T-cell (primary cell): ENCODE measurements at regions not wholly inside any gene's neighbourhood (a gene's known extent, or its start where the extent isn't known, plus 50 kb on each side); places are given as distances from the start of the nearest gene placed in this dataset.

Experiments
- ATAC-seq, 4 experiments: fragments of 200-7000 bp in 3 of 4; fragments of 150-1000 bp in 1 of 4; cut with Tn5 transposase; replicated peaks in 1 of 4; 1 replicate in 3 of 4; 2 replicates in 1 of 4; pipeline ENCODE4 v1.10.0; 2021; ENCODE audit warnings: moderate library complexity in 3 of 4, mild to moderate bottlenecking in 2 of 4, moderate number of reproducible peaks in 1 of 4
- CTCF ChIA-PET, 2 donors: fragments of 300-600 bp; sonication (Branson Sonifier 250); formaldehyde crosslinking; loops; one replicate each; lab custom pipeline; 2022; ENCODE audit warnings: antibody characterized with exemption in 2 of 2; lab: Charles Lee
- POLR2A ChIA-PET, 2 donors: fragments of 300-600 bp; sonication (Branson Sonifier 250); formaldehyde crosslinking; loops; one replicate each; lab custom pipeline; 2022; ENCODE audit warnings: antibody characterized with exemption in 2 of 2; lab: Charles Lee
- DNase-seq, 35 experiments: peaks; one replicate each; pipeline versions ENCODE4 v3.0.0 to v3.0.0-alpha.2; 2013 to 2023
- H3K27ac ChIP-seq: one replicate; pipeline ENCODE4 v1.5.1; 2013; ENCODE audit warnings: low read length
- H3K27me3 ChIP-seq, 2 experiments: replicated peaks in 1 of 2; 1 replicate in 1 of 2; 2 replicates in 1 of 2; pipeline versions ENCODE4 v1.6.1 to v1.7.0; 2013; ENCODE audit warnings: low read length in 1 of 2, mixed read lengths in 1 of 2; ENCODE audit not compliant: control insufficient read depth in 2 of 2, insufficient read depth in 2 of 2; ENCODE audit errors: extremely low read depth in 1 of 2
- H3K36me3 ChIP-seq, 2 donors: 1 replicate in 1 of 2; 2 replicates in 1 of 2; pipeline versions ENCODE4 v1.6.1 to v1.7.0; 2013; ENCODE audit warnings: low read length in 1 of 2; ENCODE audit not compliant: control insufficient read depth in 2 of 2, insufficient read depth in 1 of 2; ENCODE audit errors: extremely low read depth in 1 of 2
- H3K4me1 ChIP-seq, 2 experiments: 1 replicate in 1 of 2; 2 replicates in 1 of 2; pipeline versions ENCODE4 v1.6.1 to v1.7.0; 2013; ENCODE audit warnings: low read length in 2 of 2, mixed read lengths in 1 of 2; ENCODE audit not compliant: insufficient read depth in 2 of 2, control insufficient read depth in 1 of 2; ENCODE audit errors: extremely low read depth in 1 of 2
- H3K4me3 ChIP-seq, 2 donors: 1 replicate in 1 of 2; 2 replicates in 1 of 2; pipeline versions ENCODE4 v1.5.1 to v1.7.0; 2013; ENCODE audit warnings: mild to moderate bottlenecking in 2 of 2, low read length in 1 of 2, moderate library complexity in 1 of 2; ENCODE audit not compliant: control insufficient read depth in 1 of 2; ENCODE audit errors: extremely low read depth in 1 of 2
- H3K9me3 ChIP-seq: 2 replicates; pipeline ENCODE4 v1.7.0; 2013
- H3K27ac Mint-ChIP-seq, 2 donors: one replicate each; pipeline ENCODE4 v1.8.0; 2020 to 2021; ENCODE audit warnings: mild to moderate bottlenecking in 2 of 2, mixed read lengths in 2 of 2
- H3K27me3 Mint-ChIP-seq, 2 donors: one replicate each; pipeline ENCODE4 v1.8.0; 2021 to 2022; ENCODE audit warnings: mixed read lengths in 2 of 2
- H3K36me3 Mint-ChIP-seq: one replicate; pipeline ENCODE4 v1.8.0; 2021; ENCODE audit warnings: mixed read lengths
- H3K4me1 Mint-ChIP-seq, 3 donors: one replicate each; pipeline ENCODE4 v1.8.0; 2020 to 2022; ENCODE audit warnings: mixed read lengths in 3 of 3, mild to moderate bottlenecking in 1 of 3
- H3K4me3 Mint-ChIP-seq, 3 donors: one replicate each; pipeline ENCODE4 v1.8.0; 2020 to 2022; ENCODE audit warnings: mild to moderate bottlenecking in 3 of 3, mixed read lengths in 3 of 3, moderate library complexity in 3 of 3
- H3K9me3 Mint-ChIP-seq, 3 donors: one replicate each; pipeline ENCODE4 v1.8.0; 2020 to 2022; ENCODE audit warnings: mixed read lengths in 3 of 3
- WGBS: methylation state at CpG from one replicate; pipeline ENCODE4 v1.1.5; 2013; ENCODE audit warnings: missing lambda C conversion rate; ENCODE audit not compliant: insufficient coverage; 5-methylcytosine and 5-hydroxymethylcytosine counted together

GRCh38 chr4:60885011-60885410 is 315.1 kb upstream of the ADGRL3 start:
- H3K27me3 Mint-ChIP-seq: no peaks in the 10 kb centered on the region
- no peak overlapping the region for H3K27ac ChIP-seq
- H3K4me3 ChIP-seq: no peak overlapping the region
- ChIA-PET CTCF (no interaction called here), POLR2A (no interaction called here)
- no peak overlapping the region for H3K4me3 Mint-ChIP-seq
- H3K4me1 ChIP-seq: no peaks in the 10 kb centered on the region
- 75% methylated on average over 1 of the region's 2 CpGs for WGBS
- no peaks in the 10 kb centered on the region for H3K27me3 ChIP-seq
- H3K9me3 ChIP-seq: no peaks in the 10 kb centered on the region
- DNase-seq (no peak), ATAC-seq (no peak)
- peaks cover 19 to 29% (median 28%) of the 10 kb centered on the region in 3 donors for H3K9me3 Mint-ChIP-seq
- no peaks in the 10 kb centered on the region for H3K36me3 Mint-ChIP-seq
- no peak overlapping the region for H3K27ac Mint-ChIP-seq
- no peaks in the 10 kb centered on the region for H3K4me1 Mint-ChIP-seq
- no peaks in the 10 kb centered on the region for H3K36me3 ChIP-seq

GRCh38 chr4:60890743-60891142 is 309.4 kb upstream of the ADGRL3 start:
- WGBS: no CpG with 5 or more reads among the region's 2 CpGs
- H3K36me3 ChIP-seq: no peaks in the 10 kb centered on the region
- no peak overlapping the region for H3K4me3 ChIP-seq
- no peak for DNase-seq
- H3K9me3 ChIP-seq: no peaks in the 10 kb centered on the region
- H3K4me1 ChIP-seq: no peaks in the 10 kb centered on the region
- no peak overlapping the region for H3K27ac ChIP-seq
- H3K27me3 ChIP-seq: no peaks in the 10 kb centered on the region
- H3K36me3 Mint-ChIP-seq: no peaks in the 10 kb centered on the region
- no peak overlapping the region for H3K27ac Mint-ChIP-seq
- CTCF ChIA-PET: no interaction called here
- no peak for ATAC-seq
- H3K9me3 Mint-ChIP-seq: peaks cover 24 to 38% (median 27%) of the 10 kb centered on the region in 3 donors
- H3K27me3 Mint-ChIP-seq: no peaks in the 10 kb centered on the region
- no peaks in the 10 kb centered on the region for H3K4me1 Mint-ChIP-seq
- POLR2A ChIA-PET: interaction anchor here in 1 of 2 donors (0.7 kb wide), 1 partner anchor 1192 kb away, joined by 3 read pairs; no protein-coding TSS in a partner anchor
- H3K4me3 Mint-ChIP-seq: no peak overlapping the region

GRCh38 chr4:60891947-60892346 is 308.2 kb upstream of the ADGRL3 start:
- H3K9me3 ChIP-seq: no peaks in the 10 kb centered on the region
- ChIA-PET POLR2A (no interaction called here), CTCF (no interaction called here)
- DNase-seq (no peak), ATAC-seq (no peak)
- no peaks in the 10 kb centered on the region for H3K4me1 ChIP-seq
- H3K4me3 ChIP-seq: no peak overlapping the region
- H3K27me3 Mint-ChIP-seq: no peaks in the 10 kb centered on the region
- no peaks in the 10 kb centered on the region for H3K36me3 Mint-ChIP-seq
- H3K4me1 Mint-ChIP-seq: no peaks in the 10 kb centered on the region
- H3K27ac Mint-ChIP-seq: no peak overlapping the region
- no peaks in the 10 kb centered on the region for H3K27me3 ChIP-seq
- no peaks in the 10 kb centered on the region for H3K36me3 ChIP-seq
- no peak overlapping the region for H3K27ac ChIP-seq
- no peak overlapping the region for H3K4me3 Mint-ChIP-seq
- H3K9me3 Mint-ChIP-seq: peaks cover 31 to 46% (median 32%) of the 10 kb centered on the region in 3 donors

DNA sequence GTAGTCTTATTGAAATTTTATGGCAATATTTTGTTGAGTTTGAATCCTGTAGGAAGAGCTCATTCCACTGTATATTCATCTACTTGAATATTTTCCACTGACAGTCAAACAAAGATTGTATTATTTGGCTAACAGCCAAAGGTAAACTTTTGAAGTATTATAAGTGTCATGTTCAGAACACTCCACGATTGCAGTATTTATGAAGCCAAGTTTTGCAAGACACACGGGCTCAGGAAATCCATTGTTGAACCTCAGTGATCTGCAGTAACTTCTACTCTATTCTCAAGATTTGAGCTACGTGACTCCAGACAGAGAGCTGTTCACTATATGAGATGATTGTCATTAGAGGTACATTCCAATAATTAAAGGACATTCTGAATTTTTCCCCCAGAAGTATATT is 302.7 kb upstream of the ADGRL3 start:
- no peak for DNase-seq
- POLR2A ChIA-PET: no interaction called here
- H3K36me3 Mint-ChIP-seq: no peaks in the 10 kb centered on the region

GRCh38 chr4:60905162-60905561 is 295.0 kb upstream of the ADGRL3 start:
- H3K27me3 Mint-ChIP-seq: no peaks in the 10 kb centered on the region
- CTCF ChIA-PET: no interaction called here
- Histone ChIP-seq H3K4me3 (no peak overlapping the region), H3K27me3 (no peaks in the 10 kb centered on the region), H3K4me1 (no peaks in the 10 kb centered on the region), H3K36me3 (no peaks in the 10 kb centered on the region), H3K9me3 (no peaks in the 10 kb centered on the region), H3K27ac (no peak overlapping the region)
- no peak for DNase-seq
- H3K9me3 Mint-ChIP-seq: peaks cover 6 to 15% (median 14%) of the 10 kb centered on the region in 3 donors
- H3K4me3 Mint-ChIP-seq: no peak overlapping the region
- POLR2A ChIA-PET: no interaction called here
- no peak for ATAC-seq
- H3K36me3 Mint-ChIP-seq: no peaks in the 10 kb centered on the region
- WGBS: no CpG with 5 or more reads among the region's 4 CpGs
- H3K27ac Mint-ChIP-seq: no peak overlapping the region
- no peaks in the 10 kb centered on the region for H3K4me1 Mint-ChIP-seq

More for the DNA sequence above, 302.7 kb upstream of the ADGRL3 start:
- Histone ChIP-seq H3K9me3 (no peaks in the 10 kb centered on the region), H3K27me3 (no peaks in the 10 kb centered on the region), H3K4me3 (no peak overlapping the region), H3K36me3 (no peaks in the 10 kb centered on the region), H3K27ac (no peak overlapping the region), H3K4me1 (no peaks in the 10 kb centered on the region)
- H3K27me3 Mint-ChIP-seq: no peaks in the 10 kb centered on the region
- no peaks in the 10 kb centered on the region for H3K4me1 Mint-ChIP-seq
- peaks cover 12 to 39% (median 29%) of the 10 kb centered on the region in 3 donors for H3K9me3 Mint-ChIP-seq
- H3K4me3 Mint-ChIP-seq: no peak overlapping the region
- WGBS: no CpG with 5 or more reads among the region's 3 CpGs
- no peak for ATAC-seq
- CTCF ChIA-PET: no interaction called here
- no peak overlapping the region for H3K27ac Mint-ChIP-seq

DNA sequence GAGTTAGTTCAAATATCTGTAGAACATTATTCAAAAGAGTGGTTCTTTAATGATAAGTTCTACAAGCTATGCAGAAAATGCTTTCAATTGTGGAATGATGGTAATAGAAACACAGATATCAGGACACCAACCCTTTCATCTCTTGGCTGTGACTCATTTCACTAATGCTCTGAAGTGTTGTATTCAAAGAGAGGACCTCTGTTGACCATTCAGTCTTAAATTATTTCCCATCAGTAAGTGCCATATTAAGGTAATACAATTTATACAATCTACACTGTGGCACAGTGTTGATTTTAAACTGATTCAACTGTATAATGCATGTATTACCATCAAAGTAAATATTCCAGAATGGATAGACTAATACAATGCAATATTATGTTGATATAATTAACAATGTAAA is 289.0 kb upstream of the ADGRL3 start:
- no peaks in the 10 kb centered on the region for H3K36me3 Mint-ChIP-seq
- no peaks in the 10 kb centered on the region for H3K27me3 Mint-ChIP-seq
- H3K9me3 Mint-ChIP-seq: peaks cover 9 to 16% (median 11%) of the 10 kb centered on the region in 3 donors
- no peaks in the 10 kb centered on the region for H3K36me3 ChIP-seq
- no peaks in the 10 kb centered on the region for H3K9me3 ChIP-seq
- H3K27ac ChIP-seq: no peak overlapping the region
- H3K27me3 ChIP-seq: no peaks in the 10 kb centered on the region
- DNase-seq (no peak), ATAC-seq (no peak)
- H3K4me1 Mint-ChIP-seq: no peaks in the 10 kb centered on the region
- POLR2A ChIA-PET: no interaction called here
- no peak overlapping the region for H3K4me3 ChIP-seq
- CTCF ChIA-PET: interaction anchor here in 1 of 2 donors (0.6 kb wide), 1 partner anchor 921 kb away, joined by 3 read pairs; no protein-coding TSS in a partner anchor
- no peak overlapping the region for H3K4me3 Mint-ChIP-seq
- no peak overlapping the region for H3K27ac Mint-ChIP-seq
- no peaks in the 10 kb centered on the region for H3K4me1 ChIP-seq

DNA sequence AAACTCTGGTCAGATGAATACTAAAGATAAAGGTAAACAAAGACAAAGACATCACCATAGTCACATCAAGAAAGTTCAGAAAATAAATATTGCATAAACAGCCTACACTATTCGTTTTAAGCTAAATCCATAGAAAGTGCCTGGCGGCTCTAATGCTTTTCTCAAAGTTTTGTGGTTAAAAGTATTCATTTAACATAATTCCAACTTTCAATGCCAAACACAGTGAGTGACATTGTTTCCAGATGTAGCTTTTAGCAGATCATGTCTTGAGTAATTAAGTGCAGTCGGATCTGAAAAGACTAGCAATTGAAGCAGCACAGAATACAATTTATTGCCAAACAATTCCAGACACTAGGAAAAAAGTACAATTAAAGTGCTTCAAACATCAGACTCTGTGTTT is 287.1 kb upstream of the ADGRL3 start:
- ChIA-PET CTCF (no interaction called here), POLR2A (no interaction called here)
- H3K4me1 ChIP-seq: no peaks in the 10 kb centered on the region
- DNase-seq (no peak), ATAC-seq (no peak)
- Mint-ChIP-seq H3K27ac (no peak overlapping the region), H3K4me1 (no peaks in the 10 kb centered on the region), H3K36me3 (no peaks in the 10 kb centered on the region), H3K27me3 (no peaks in the 10 kb centered on the region), H3K4me3 (no peak overlapping the region), H3K9me3 (peaks cover 6 to 13% (median 12%) of the 10 kb centered on the region in 3 donors)
- H3K36me3 ChIP-seq: no peaks in the 10 kb centered on the region
- H3K27ac ChIP-seq: no peak overlapping the region
- WGBS: no CpG with 5 or more reads among the region's 3 CpGs
- H3K27me3 ChIP-seq: no peaks in the 10 kb centered on the region
- no peaks in the 10 kb centered on the region for H3K9me3 ChIP-seq
- no peak overlapping the region for H3K4me3 ChIP-seq
